ENCODE measurements at regions not wholly inside any gene's neighbourhood (a gene's known extent, or its start where the extent isn't known, plus 50 kb on each side); places are given as distances from the start of the nearest gene placed in this dataset.

- TF ChIP-seq NKRF (conservative IDR thresholded peaks at IDR 0.05): no peak
- no peak for TF ChIP-seq BMI1 (IDR thresholded peaks at IDR 0.05; ENCODE audit: borderline replicate concordance)
- TF ChIP-seq TAF1 (IDR thresholded peaks at IDR 0.05; ENCODE audit: borderline replicate concordance, low read depth, low read length): no peak
- peak; percentile 49; the same call in 1 of the 2 replicates for TF ChIP-seq NFIC (IDR thresholded peaks at IDR 0.05; ENCODE audit: low read depth, low read length)
- no peak for TF ChIP-seq CTCF (IDR thresholded peaks at IDR 0.05 in 2 of 3, conservative IDR thresholded peaks at IDR 0.05 in 1 of 3; ENCODE audit: control insufficient read depth in 2 of 3, extremely low read depth in 1 of 3, insufficient read depth in 1 of 3, low read depth in 3 of 3, low read length in 3 of 3)
- TF ChIP-seq EP300 (IDR thresholded peaks at IDR 0.05; ENCODE audit: borderline replicate concordance in 1 of 2, control insufficient read depth in 1 of 2, low read depth in 2 of 2, low read length in 2 of 2): no peak
- TF ChIP-seq PAX8 (IDR thresholded peaks at IDR 0.05): no peak
- TF ChIP-seq SKIL (IDR thresholded peaks at IDR 0.05; ENCODE audit: low read depth, poor library complexity, severe bottlenecking): no peak
- TF ChIP-seq RELB (IDR thresholded peaks at IDR 0.05; ENCODE audit: low read depth): no peak
- no peak for TF ChIP-seq EGR1 (IDR thresholded peaks at IDR 0.05; ENCODE audit: borderline replicate concordance in 1 of 2, low read depth in 2 of 2, low read length in 2 of 2)
- TF ChIP-seq RB1 (IDR thresholded peaks at IDR 0.05; ENCODE audit: borderline replicate concordance): no peak
- TF ChIP-seq HCFC1 (IDR thresholded peaks at IDR 0.05; ENCODE audit: low read length): no peak
- TF ChIP-seq IKZF2 (IDR thresholded peaks at IDR 0.05): peak; percentile 55; a peak in 2 of 4 replicates
- no peak for TF ChIP-seq CEBPB (IDR thresholded peaks at IDR 0.05; ENCODE audit: borderline replicate concordance in 1 of 2, low read depth in 2 of 2, low read length in 2 of 2)
- TF ChIP-seq NR2F1 (conservative IDR thresholded peaks at IDR 0.05): no peak
- TF ChIP-seq ZBTB4 (CRISPR knock-in tag; IDR thresholded peaks at IDR 0.05): no peak
- TF ChIP-seq RAD21 (IDR thresholded peaks at IDR 0.05; ENCODE audit: insufficient read depth, low read depth, low read length): no peak
Observed at GRCh38 chr12:92434607-92435025, 268.2 kb upstream of the PLEKHG7 start (continued).

Measured in GM12878 (cell line).